ENCODE measurements at regions not wholly inside any gene's neighbourhood (a gene's known extent, or its start where the extent isn't known, plus 50 kb on each side); places are given as distances from the start of the nearest gene placed in this dataset.

DNA sequence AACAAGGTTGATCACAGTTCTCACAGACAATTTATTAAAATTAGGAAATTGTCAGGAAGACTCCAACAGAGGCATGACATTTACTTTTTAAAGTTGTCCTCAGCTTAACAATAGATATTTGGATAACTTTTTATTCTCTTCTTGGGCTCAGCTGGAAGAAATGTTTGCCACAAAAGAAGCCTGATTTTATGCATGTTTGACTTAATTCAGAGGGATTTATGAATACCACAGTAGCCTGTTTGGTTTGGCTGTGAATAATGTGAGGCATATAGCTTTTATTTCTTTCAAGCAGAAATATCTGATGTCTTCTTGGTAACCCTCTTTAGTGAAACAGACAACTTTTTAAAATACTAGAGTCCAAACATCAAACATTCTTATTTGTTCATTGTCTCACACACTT lies 1464.5 kb upstream of the SLC10A2 start:
- TF ChIP-seq ZNF561 (tag by site-specific recombination; IDR thresholded peaks at IDR 0.05; ENCODE audit: borderline replicate concordance) (no peak), ZNF155 (tag by site-specific recombination; IDR thresholded peaks at IDR 0.05) (no peak), ZNF664 (tag by site-specific recombination; IDR thresholded peaks at IDR 0.05) (no peak), GLI4 (tag by site-specific recombination; IDR thresholded peaks at IDR 0.05) (no peak), ZFP37 (tag by site-specific recombination; IDR thresholded peaks at IDR 0.05) (no peak), ZNF629 (tag by site-specific recombination; IDR thresholded peaks at IDR 0.05) (no peak), ZNF341 (tag by site-specific recombination; IDR thresholded peaks at IDR 0.05; ENCODE audit: low read depth) (no peak), RBAK (tag by site-specific recombination; IDR thresholded peaks at IDR 0.05) (no peak), ZFP69B (tag by site-specific recombination; IDR thresholded peaks at IDR 0.05) (no peak)
- CTCF ChIA-PET = interaction anchor here (0.7 to 0.8 kb wide), 2 partner anchors 69 to 1919 kb away, joined by 3 to 4 read pairs; no protein-coding TSS in a partner anchor
- Histone ChIP-seq H3K4me1 (ENCODE audit: control insufficient read depth, insufficient read depth, low read length) (no peaks in the 10 kb centered on the region), H3K36me3 (ENCODE audit: control insufficient read depth in 2 of 2, insufficient read depth in 1 of 2, low read length in 2 of 2) (no peaks in the 10 kb centered on the region), H3K9me3 (ENCODE audit: control insufficient read depth, insufficient read depth, low read depth, low read length) (no peaks in the 10 kb centered on the region), H3K4me3 (ENCODE audit: low read depth, low read length) (no peak overlapping the region), H3K27ac (ENCODE audit: extremely low read depth, low read depth, low read length) (no peak overlapping the region)
- POLR2A ChIA-PET = no interaction called here

DNA sequence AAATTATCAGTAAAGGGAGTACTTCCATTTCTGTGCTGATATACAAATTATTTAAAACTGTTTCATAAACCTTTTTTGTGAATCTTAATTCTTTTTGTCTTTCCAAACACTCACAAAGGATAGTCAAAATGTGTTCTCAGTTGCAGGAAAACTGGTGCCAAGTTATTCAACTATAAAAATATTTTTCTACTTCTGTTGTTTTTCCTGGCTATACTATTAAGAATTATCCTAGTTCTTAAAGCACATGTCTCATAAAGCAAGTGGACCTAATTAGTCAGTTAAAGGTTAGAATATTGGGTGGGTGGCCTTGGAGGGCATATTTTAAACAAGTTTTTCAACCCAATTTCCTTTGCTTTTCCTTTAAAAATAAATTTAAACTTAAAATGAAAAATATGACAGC lies 1460.3 kb upstream of the SLC10A2 start:
- Histone ChIP-seq H3K27ac (ENCODE audit: extremely low read depth, low read depth, low read length) (no peak overlapping the region), H3K4me1 (ENCODE audit: control insufficient read depth, insufficient read depth, low read length) (no peaks in the 10 kb centered on the region), H3K9me3 (ENCODE audit: control insufficient read depth, insufficient read depth, low read depth, low read length) (no peaks in the 10 kb centered on the region), H3K4me3 (ENCODE audit: low read depth, low read length) (no peak overlapping the region), H3K36me3 (ENCODE audit: control insufficient read depth in 2 of 2, insufficient read depth in 1 of 2, low read length in 2 of 2) (no peaks in the 10 kb centered on the region)
- CTCF ChIA-PET = no interaction called here
- POLR2A ChIA-PET = no interaction called here
- TF ChIP-seq ZNF623 (tag by site-specific recombination; IDR thresholded peaks at IDR 0.05) = no peak
- no peak for TF ChIP-seq MEIS1 (CRISPR knock-in tag; IDR thresholded peaks at IDR 0.05; ENCODE audit: borderline replicate concordance)
- TF ChIP-seq, protein P1, sequence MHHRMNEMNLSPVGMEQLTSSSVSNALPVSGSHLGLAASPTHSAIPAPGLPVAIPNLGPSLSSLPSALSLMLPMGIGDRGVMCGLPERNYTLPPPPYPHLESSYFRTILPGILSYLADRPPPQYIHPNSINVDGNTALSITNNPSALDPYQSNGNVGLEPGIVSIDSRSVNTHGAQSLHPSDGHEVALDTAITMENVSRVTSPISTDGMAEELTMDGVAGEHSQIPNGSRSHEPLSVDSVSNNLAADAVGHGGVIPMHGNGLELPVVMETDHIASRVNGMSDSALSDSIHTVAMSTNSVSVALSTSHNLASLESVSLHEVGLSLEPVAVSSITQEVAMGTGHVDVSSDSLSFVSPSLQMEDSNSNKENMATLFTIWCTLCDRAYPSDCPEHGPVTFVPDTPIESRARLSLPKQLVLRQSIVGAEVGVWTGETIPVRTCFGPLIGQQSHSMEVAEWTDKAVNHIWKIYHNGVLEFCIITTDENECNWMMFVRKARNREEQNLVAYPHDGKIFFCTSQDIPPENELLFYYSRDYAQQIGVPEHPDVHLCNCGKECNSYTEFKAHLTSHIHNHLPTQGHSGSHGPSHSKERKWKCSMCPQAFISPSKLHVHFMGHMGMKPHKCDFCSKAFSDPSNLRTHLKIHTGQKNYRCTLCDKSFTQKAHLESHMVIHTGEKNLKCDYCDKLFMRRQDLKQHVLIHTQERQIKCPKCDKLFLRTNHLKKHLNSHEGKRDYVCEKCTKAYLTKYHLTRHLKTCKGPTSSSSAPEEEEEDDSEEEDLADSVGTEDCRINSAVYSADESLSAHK (tag by site-specific recombination; IDR thresholded peaks at IDR 0.05) = no peak
- TF ChIP-seq ZFP41 (tag by site-specific recombination; IDR thresholded peaks at IDR 0.05; ENCODE audit: borderline replicate concordance) = no peak
- no peak for TF ChIP-seq KLF10 (tag by site-specific recombination; IDR thresholded peaks at IDR 0.05)
- TF ChIP-seq ZNF596 (tag by site-specific recombination; IDR thresholded peaks at IDR 0.05) = no peak
- TF ChIP-seq ZNF140 (tag by site-specific recombination; IDR thresholded peaks at IDR 0.05) = no peak
- TF ChIP-seq ZIC2 (tag by site-specific recombination; IDR thresholded peaks at IDR 0.05) = no peak
- no peak for TF ChIP-seq KLF8 (tag by site-specific recombination; IDR thresholded peaks at IDR 0.05)
- TF ChIP-seq, protein P2, sequence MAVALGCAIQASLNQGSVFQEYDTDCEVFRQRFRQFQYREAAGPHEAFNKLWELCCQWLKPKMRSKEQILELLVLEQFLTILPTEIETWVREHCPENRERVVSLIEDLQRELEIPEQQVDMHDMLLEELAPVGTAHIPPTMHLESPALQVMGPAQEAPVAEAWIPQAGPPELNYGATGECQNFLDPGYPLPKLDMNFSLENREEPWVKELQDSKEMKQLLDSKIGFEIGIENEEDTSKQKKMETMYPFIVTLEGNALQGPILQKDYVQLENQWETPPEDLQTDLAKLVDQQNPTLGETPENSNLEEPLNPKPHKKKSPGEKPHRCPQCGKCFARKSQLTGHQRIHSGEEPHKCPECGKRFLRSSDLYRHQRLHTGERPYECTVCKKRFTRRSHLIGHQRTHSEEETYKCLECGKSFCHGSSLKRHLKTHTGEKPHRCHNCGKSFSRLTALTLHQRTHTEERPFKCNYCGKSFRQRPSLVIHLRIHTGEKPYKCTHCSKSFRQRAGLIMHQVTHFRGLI (tag by site-specific recombination; IDR thresholded peaks at IDR 0.05) = no peak
- TF ChIP-seq, protein P3, sequence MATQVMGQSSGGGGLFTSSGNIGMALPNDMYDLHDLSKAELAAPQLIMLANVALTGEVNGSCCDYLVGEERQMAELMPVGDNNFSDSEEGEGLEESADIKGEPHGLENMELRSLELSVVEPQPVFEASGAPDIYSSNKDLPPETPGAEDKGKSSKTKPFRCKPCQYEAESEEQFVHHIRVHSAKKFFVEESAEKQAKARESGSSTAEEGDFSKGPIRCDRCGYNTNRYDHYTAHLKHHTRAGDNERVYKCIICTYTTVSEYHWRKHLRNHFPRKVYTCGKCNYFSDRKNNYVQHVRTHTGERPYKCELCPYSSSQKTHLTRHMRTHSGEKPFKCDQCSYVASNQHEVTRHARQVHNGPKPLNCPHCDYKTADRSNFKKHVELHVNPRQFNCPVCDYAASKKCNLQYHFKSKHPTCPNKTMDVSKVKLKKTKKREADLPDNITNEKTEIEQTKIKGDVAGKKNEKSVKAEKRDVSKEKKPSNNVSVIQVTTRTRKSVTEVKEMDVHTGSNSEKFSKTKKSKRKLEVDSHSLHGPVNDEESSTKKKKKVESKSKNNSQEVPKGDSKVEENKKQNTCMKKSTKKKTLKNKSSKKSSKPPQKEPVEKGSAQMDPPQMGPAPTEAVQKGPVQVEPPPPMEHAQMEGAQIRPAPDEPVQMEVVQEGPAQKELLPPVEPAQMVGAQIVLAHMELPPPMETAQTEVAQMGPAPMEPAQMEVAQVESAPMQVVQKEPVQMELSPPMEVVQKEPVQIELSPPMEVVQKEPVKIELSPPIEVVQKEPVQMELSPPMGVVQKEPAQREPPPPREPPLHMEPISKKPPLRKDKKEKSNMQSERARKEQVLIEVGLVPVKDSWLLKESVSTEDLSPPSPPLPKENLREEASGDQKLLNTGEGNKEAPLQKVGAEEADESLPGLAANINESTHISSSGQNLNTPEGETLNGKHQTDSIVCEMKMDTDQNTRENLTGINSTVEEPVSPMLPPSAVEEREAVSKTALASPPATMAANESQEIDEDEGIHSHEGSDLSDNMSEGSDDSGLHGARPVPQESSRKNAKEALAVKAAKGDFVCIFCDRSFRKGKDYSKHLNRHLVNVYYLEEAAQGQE (tag by site-specific recombination; IDR thresholded peaks at IDR 0.05) = no peak
- no peak for TF ChIP-seq KLF9 (tag by site-specific recombination; IDR thresholded peaks at IDR 0.05; ENCODE audit: low read depth)
